ENCODE measurements at regions not wholly inside any gene's neighbourhood (a gene's known extent, or its start where the extent isn't known, plus 50 kb on each side); places are given as distances from the start of the nearest gene placed in this dataset.

DNA sequence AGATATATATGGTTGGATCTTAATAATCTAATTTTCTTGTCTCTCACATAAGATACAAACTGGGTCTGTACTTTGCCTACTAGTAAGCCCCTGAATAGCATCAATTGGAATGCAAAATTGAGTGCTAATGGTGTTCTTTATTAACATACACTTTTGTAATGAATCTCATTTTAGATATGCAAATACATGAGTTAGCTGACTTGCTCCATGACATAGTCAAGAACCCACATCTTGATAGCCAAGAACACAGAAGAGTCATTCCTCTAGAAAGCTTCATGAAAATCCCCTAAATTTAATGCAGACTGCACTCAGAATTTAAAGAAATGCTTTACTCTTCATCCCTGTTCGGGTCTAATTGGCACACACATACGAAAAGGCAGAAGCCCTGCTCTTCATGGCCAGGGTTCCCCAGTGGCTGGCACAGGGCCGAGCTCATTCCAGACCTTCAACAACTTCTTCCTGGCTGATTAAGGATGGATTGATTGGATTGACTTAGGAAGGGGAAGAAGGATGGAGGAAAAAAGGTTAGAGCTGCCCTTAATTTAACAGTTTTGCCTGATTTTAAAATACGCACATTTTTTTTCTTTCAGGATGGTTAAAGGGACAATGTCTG is 431.1 kb upstream of the KLF6 start:
- no peak for DNase-seq

DNA sequence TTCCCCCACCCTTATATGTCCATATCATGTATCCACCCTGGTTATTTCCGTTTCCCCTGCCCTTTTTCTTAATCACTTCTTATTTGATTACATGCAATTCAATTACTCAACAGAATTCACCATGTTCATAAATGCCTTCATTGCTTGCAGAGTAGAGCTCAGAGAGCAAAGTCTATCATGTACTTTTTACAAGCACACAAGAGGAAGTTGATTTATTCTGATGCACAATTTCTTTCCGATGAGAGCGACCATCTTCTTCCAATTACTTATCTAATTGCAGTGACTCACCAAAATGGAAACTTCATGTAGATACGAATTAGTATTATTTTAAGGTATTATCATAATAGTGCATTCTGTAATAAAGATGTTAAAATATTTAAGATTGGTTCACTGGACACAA is 430.5 kb upstream of the KLF6 start:
- DNase-seq: no peak

DNA sequence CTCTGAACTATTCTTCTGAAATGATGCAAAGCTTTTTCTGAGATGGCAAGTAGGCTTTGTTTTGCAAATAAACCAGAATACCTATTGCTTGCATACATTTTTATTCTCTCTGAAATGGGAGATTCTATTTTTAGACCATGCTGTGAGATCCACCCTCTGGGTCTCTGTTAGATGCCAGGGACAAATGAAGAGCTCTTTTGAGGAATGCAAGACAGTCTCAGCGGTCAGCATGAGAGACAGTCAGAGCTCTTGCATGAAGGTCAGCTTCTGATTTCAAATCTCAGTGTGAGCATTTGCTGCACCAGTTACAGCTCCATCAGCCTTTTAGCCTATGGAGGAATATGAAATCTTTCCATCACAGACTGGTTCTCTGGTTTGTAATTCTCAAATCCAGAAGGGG is 429.9 kb upstream of the KLF6 start:
- no peak for DNase-seq

DNA sequence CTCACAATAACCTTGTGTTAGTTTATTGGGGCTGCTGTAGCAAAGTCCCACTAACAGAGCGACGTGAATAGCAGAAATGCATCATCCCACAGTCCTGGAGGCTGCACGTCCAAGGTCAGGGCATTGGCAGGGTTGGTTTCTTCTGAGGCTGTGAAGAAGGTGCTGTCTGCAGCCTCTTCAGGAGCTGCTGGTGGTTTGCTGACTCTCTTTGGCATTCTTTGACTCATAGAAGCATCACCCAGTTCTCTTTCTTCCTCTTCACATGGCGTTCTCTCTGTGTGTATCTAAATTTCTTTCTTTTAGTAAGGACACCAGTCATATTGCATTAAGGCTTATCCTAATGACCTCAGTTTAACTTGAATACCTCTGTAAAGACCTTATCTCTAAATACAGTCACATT is 428.4 kb upstream of the KLF6 start:
- DNase-seq: no peak

DNA sequence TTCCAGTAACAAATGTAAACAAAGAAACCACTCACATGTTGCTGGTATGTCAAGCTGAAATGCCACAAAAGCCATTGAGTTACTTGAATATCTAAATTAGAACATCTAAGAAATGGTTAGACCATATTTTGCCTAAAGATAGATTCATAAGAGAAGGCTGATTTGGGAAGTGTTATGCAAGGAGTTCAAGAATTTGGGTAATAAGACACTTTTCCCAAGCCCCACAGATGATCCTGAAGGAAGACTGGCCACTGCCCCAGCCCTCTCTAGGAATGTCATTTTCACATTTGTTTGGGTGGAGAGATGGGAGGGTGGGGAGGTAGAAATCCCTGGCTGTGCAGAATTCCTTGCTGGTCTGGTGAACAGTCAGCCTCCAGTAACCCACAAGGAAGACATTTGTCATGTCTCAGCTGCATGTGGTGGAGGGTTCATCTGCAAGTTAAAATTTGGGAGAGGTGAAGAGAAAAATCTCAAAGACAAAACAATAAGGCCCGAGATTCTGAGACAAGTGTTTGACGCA is 427.2 kb upstream of the KLF6 start:
- no peak for DNase-seq

DNA sequence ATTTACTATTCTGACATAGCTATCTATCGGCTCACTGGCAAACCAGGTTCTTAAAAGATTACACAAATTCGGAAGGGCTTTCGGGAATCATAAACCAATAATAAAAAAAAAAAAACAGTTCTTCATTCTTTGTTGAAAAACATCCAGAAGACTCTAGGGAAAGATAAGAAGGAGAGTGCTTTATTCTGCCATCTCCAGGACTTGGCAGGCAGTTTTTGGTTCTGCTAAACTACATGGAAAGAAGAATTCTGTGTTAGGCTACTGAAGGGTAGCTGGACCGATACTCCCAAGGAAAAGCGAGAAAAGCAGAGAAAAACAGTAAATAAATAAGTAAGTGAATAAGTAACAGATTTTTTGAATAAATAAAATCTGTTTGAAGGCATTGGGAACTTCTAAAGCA is 423.5 kb upstream of the KLF6 start:
- DNase-seq: no peak

DNA sequence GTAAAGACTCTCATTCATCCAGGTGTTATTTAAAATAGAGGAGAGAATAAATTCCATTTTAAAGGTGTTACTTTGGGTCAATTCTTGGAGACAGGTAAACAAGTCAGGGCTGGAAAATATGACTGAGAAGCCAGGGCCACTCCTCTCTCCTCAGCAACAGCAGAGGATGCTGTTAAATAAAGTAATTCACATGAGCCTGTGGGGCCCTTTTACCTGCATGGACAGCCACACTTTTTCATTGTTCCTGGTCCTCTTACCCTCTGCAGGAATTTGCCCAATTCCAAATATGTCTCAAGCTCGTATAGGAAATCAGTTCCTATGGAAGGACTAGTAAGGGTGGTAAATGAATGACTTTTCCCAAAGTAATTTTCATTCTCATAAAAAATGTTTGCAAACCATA is 420.1 kb upstream of the KLF6 start:
- DNase-seq: no peak

DNA sequence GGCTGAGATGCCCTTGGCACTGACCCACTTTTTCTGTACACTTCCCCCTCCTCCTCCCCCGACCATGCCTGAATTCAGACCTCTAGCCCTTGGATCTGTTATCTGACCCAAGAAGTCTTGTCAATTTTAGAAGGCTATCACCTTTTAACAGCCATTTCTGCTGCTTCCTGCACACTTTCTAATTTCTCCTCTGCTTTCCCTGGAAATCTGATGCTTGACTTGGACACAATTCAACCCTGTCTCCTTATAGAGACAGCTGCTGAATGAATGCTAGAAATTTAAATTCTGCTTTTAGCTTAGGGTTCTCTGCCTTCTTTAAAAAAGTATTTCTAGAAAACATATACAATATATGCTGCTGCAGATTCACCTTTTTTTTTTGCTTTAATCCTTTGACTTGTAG is 417.9 kb upstream of the KLF6 start:
- no peak for DNase-seq

DNA sequence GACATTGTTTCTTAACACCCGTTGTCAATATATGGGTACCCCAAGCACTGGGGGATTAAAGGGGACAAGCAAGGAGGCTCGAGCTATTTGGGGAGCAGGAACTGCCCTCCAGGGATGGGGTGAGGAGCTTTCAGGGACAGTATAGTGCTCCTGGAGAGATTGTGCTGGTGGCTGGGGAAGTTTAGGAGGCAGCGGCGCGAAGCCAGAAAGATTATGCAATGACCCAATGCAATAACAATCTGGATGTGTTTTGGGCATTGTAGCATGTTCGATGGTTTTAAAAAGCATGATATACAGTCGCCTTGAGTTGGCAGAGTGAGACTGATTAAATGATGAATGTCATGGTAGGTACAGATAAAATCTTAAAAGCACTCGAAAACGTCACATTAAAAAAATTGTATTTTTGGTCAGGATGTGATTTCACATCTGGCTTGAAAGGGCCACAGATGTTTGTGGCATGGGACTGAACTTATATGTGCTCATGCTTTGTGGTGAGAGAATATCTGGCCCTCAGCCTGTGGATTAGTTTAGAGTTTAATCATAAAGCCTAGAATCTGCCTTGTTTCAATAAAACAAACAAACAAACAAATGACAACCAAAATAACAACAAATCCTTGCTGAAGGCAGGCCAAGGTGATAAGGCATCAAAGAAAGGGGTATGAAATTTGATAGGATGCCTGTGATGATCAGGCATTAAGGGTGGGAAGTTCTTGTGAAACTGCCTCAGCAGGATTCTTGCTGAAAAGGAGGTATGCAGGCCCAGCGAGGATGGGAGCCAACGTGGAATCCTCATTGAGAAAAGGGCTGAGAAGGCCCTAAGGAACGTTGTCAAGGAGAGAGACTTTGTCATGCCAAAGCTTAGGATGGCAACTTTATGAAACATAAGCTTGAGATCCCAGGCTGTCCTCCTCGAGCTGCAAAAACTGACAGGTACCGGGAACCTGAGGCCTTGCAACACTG is 417.1 kb upstream of the KLF6 start:
- no peak for DNase-seq

DNA sequence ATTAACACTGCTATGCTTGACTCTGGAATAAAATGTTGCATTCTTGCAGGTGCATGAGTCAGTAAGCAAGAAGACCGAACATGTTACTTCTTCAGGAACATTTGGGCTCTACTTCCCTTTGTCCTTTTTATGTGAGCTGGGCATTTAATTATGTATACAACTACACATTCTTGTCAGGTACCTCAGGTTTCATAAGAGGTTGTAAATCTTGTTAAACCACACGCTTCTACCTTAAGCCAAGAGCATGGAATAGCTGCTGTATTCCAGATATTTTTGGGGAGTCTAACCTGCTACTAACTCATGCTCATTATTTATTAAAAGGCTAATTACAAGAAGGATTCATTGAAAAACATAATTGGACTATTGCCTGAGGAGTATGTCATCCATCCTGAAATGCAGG is 414.2 kb upstream of the KLF6 start:
- DNase-seq: no peak

DNA sequence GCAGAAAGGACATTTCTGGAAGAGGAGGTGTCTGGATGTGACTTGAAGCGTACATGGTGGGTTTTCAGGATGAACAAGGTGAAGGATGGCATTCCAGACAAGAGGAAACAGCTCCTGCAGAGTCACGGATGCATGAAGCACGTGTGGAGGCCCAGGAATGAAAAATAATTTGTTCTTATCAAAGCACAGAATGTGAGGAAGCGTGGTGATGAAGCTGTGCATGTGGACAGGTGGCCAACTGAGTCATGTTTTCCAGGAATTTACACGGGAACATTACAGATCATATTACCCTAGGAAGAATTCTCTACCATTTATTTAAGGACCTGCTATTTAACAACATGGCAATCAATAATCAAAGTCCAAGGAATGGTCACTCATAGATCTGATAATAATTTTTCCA is 413.2 kb upstream of the KLF6 start:
- DNase-seq: no peak

DNA sequence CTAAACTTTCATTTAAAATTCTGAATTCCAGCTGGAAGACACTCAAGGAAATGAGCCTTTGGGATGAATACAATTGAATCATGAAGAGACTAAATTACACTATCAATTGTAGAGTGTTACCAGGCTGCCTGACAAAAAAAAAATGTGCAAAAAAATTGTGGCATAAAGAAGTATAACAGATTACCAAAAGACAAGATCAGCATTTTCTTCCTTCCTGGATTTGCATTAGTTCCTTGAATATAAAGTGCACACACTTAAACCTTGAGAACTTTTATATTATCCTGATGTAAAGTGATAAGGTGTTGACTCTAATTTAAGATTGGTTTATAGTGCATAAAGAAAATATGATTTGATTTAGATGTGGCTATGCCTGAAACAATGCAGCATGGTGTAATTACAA is 412.7 kb upstream of the KLF6 start:
- no peak for DNase-seq

DNA sequence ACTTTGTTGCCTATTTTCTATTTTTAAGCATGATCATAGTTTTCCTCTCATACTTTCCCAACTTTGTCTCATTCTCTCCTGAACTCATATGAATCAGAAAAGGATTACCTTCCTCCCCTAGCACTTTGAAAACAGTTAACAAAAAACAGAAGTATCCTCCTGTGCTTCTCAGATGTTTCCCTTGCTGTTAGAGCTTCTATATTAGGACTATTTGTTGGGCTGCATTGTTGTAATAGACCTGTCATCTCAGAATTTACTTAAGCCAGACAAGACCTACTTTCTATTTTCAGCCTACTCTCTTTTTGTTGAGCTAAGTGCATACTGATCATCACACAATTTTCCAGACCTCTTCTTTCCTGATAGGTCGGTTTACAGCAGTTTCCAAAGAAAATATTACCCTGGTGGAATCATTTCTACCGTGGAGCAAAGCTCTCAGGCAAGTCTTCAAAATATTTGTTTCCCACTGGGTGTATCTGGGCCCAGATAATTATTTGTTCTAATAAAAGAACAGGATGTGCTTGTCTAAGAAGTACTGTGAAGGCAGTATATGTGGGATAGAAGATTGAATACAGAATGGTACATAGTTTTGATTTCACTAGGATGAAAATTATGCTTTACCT is 411.9 kb upstream of the KLF6 start:
- DNase-seq: peak in 1 of 2 donors; percentile 61

DNA sequence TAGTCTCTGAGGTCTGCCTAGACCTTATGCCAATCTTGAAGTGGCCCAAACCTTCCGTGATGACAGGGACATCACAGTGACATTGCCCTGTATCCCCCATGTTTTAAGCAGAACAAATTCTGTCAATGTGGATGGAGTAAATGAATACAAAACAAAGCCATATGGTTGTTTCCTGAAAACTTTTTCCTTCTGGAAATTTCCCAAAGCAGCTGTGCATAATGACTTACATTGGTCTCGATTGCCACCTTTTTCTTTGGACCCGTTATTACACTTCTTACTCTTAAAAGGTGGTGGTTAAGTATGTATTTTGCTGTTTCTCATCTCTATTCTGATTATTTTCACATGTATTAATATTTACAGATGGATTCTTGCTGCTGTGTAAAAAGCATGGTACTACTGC is 411.2 kb upstream of the KLF6 start:
- no peak for DNase-seq

DNA sequence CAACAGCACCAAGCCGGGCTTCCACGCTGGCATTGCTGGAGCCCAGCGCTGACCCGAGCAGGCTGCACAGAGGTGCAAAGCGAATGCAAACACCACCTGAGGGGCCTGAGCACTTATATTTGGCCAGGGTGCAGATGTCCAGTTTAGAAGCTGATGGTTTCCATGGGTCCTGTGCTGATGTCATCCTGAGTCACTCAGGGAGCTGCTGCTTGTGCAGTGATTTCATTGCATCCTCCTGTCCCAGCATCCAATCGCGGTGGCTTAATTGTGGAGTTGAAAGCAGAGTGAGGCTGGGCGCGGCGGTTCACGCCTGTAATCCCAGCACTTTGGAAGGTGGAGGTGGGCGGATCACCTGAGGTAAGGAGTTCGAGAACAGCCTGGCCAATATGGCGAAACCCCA is 410.2 kb upstream of the KLF6 start:
- DNase-seq: no peak

DNA sequence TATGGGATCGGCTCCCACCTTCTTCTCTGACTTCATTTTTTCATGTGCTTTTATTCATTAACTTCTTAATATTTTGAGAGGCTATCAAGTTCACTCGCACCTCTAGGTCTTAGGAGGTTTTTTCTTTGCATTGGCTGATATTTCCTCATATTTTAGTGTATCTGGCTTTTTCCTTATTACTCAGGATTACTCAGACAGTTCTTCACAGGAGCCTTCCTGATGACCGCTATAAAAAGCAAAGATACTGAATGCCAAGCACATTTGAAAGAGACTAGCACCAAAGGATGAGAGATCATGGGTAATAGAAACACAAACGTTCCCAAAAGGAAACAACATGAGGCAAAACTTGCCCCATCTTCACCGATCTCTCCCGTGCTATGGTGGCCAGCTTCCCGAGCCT is 409.2 kb upstream of the KLF6 start:
- no peak for DNase-seq

DNA sequence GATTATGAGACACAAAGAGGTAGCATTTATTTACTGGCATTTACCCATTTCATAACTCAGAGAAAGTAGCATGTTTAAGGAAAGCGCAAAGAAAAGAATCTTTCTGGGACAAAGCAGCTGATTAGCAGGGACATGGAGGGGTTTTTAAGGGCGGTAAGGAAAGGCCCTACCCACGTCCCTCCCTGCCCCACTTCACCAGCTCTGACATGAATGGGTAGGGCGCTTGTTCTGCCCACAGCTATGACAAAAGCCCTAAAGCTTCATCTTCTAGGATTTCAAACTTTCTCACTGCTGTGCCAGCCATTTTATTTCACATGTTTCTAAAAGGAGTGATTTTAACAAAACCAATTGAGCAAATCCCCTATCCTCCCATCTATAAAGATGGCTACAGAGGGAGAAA is 406.9 kb upstream of the KLF6 start:
- DNase-seq: no peak

DNA sequence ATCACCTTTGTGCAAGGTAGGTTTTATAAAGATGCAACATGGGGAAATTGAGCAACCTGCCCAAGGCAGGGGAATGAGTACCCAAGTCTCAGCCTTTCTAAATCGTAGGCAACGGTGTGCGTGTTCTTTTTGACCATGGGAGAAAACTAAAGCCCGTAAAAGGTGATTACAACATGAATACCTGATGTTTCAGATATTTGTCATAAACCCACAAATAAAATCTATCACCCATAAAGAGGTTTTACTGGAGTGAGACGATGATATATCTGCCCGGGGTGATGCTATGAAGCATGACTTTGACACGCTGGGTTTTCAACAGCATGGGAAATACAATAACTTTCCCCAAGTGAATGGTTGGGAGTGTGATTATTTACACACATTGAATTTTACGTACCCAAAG is 406.3 kb upstream of the KLF6 start:
- no peak for DNase-seq

DNA sequence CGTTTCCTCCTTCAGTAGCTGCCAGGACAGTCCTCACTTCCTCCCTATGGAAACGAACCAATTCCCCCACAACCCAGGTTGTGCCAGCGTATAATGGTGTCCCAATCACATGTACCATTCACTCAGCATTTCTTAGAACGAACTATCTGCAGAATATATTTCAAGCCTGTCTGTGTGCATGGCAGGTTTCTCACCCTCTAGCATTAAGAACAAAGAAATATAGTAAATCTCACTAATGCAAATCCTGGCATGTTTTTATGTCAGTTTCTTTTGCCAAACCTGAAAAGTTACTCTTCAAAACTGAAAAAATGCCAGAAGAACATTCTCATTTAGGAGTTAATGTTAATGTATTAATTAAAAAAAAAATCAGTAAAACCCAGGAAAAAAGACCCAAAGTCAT is 405.9 kb upstream of the KLF6 start:
- no peak for DNase-seq

DNA sequence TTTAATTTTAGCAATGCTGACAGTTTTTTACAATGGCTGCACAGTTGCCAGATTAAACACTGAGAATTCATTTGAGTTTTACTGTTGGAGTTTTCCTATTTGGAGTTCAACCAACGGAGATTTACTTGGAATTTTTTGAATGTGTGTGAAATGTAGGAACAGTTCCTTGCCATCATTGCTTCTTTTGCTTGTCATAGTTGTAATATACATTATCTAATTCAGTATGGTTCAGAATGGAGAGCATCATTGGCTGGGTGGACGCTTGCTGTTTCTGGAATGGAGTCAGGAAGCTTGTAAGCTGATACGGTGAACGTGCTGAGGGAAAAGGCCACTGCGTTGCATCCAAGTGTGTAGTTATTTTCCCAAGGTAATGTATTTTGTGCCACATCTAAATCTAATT is 404.3 kb upstream of the KLF6 start:
- no peak for DNase-seq

DNA sequence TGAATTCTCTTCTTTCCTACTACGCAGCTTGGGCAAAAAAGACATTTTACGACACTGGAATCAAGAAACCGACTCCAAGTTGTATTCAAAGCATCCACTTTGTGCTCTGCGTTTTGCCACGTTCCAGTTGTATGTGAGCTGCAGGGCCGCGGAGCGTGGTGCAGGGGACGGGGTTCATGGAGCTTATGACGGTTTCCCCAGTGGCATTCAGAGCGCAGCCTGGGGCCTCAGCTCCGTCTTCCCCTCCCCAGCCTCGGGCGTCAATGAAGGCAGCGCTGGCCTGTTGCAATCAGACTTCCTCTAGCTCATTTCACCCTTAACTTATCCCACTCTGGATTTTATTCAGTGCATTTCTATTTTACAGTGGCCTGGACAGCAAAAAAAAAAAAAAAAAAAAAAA is 403.4 kb upstream of the KLF6 start:
- DNase-seq: no peak

DNA sequence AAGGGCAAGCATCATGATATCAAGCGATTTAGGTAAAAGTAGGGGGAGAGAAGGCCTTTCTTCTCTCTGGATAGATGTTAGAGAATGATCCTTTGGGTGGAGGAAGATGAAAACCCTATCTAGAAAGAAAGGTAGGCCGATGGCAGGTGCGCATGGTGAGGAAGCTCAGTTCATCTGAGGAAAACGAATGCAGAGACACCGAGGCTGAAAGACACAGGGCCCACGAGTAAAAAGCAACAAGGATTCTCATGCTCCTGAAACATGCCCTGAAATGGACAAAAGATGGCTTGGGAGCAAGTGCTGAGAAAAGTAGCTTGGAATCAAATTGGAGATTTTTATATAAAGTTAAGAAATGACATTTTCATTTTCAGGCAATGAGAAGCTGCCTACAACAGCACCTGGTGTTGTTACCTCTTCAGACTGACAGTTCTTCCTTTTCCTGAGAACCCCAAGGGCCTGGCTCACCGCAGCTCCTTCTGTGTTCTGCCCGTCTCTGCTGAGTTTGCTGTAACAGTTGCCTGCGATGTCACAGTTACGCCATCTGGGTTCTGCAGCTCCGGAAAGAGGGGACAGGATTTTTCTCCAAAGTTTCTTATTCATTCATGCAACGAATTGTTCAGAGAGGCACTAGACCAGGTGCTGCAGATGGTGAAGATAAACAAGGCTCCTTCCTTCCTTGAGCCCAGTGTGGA is 402.0 kb upstream of the KLF6 start:
- DNase-seq: peak in 1 of 2 donors; percentile 37

DNA sequence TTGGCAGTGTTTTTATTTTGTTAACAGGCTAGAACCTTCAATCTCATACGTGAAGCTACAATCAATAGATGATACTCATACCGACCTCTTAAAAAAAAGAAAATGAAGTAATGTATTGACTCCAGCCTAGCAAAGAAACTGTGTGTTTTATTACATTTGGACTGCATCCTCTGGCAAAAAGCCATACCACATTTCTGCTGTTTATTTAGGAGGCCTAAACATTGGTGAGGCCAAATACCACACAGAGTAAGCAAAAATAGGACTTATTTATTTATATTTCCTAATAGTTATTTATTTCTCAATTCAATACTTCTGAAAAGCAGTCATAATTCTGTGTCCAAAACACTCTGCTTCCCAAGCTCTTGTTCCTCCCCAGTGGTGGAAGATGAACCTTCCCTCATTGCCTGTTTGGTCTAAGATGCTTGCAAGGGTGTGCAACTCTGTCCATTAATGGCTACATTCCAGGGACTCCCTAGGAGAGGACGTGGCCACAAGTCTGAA is 398.8 kb upstream of the KLF6 start:
- DNase-seq: no peak

Measured in bone marrow (tissue), 2 donors.